ENCODE measurements at regions not wholly inside any gene's neighbourhood (a gene's known extent, or its start where the extent isn't known, plus 50 kb on each side); places are given as distances from the start of the nearest gene placed in this dataset.

DNA sequence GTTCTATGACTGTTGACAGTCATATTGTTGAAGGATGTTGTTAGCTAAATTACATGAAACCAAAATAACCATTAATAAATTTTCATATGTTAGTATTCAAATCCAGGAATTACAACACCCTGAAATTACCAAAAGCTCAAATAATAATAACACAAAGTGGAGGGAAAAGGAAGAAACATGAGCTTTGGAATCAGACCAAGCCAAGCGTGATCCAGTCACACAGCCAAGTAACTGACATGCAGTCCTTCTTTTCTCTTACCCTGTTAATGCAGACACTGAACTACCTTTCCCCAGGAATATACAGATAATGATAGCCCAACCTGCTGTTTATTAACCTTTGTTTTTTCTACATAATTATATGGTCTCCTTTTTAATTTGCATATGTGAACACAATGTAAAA lies 130.2 kb downstream of the HS3ST1 start:
- DNase-seq (ENCODE audit: low read depth, low spot score) = no peak
- no peaks in the 10 kb centered on the region for H3K27me3 ChIP-seq (ENCODE audit: insufficient read depth, insufficient read length)
- H3K4me1 ChIP-seq (ENCODE audit: insufficient read depth, insufficient read length) = no peaks in the 10 kb centered on the region

DNA sequence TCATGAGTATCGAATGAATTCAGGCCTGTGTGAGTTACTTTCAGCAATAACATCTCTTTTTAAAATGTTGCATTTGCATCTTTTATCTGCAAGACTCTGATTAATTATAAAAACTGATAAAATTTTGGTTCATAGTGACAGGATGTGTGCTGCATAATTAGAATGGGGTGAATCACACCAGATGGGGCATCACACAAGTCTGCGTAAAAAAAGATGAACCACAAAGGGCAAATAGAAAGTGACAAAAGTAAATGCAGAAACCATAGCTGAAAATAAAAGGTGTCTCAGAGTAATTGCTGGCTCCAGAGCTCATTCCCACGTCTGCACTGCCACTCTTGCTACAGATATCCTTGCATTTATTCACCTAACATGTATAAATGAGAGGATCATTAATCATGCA lies 131.1 kb downstream of the HS3ST1 start:
- Histone ChIP-seq H3K27me3 (ENCODE audit: insufficient read depth, insufficient read length) (no peaks in the 10 kb centered on the region), H3K36me3 (ENCODE audit: insufficient read depth, insufficient read length, low read length) (no peaks in the 10 kb centered on the region), H3K9ac (ENCODE audit: insufficient read length, low read depth) (no peak overlapping the region), H3K4me1 (ENCODE audit: insufficient read depth, insufficient read length) (no peaks in the 10 kb centered on the region), H3K4me3 (ENCODE audit: insufficient read length, low read depth) (no peak overlapping the region), H3K9me3 (ENCODE audit: insufficient read depth, low read length) (no peaks in the 10 kb centered on the region)
- DNase-seq (ENCODE audit: low read depth, low spot score) = no peak
- no peak for TF ChIP-seq ZNF274 (IDR thresholded peaks at IDR 0.05; ENCODE audit: low read depth, low read length)
- TF ChIP-seq SUZ12 (IDR thresholded peaks at IDR 0.05; ENCODE audit: extremely low read depth, insufficient read depth, insufficient read length) = no peak
- no peak for TF ChIP-seq YY1 (IDR thresholded peaks at IDR 0.05; ENCODE audit: insufficient read depth, insufficient read length)

More for the DNA sequence above, 130.2 kb downstream of the HS3ST1 start:
- Histone ChIP-seq H3K9me3 (ENCODE audit: insufficient read depth, low read length) (no peaks in the 10 kb centered on the region), H3K4me3 (ENCODE audit: insufficient read length, low read depth) (no peak overlapping the region), H3K9ac (ENCODE audit: insufficient read length, low read depth) (no peak overlapping the region), H3K36me3 (ENCODE audit: insufficient read depth, insufficient read length, low read length) (no peaks in the 10 kb centered on the region)
- no peak for TF ChIP-seq YY1 (IDR thresholded peaks at IDR 0.05; ENCODE audit: insufficient read depth, insufficient read length)
- no peak for TF ChIP-seq SUZ12 (IDR thresholded peaks at IDR 0.05; ENCODE audit: extremely low read depth, insufficient read depth, insufficient read length)
- TF ChIP-seq ZNF274 (IDR thresholded peaks at IDR 0.05; ENCODE audit: low read depth, low read length) = no peak

DNA sequence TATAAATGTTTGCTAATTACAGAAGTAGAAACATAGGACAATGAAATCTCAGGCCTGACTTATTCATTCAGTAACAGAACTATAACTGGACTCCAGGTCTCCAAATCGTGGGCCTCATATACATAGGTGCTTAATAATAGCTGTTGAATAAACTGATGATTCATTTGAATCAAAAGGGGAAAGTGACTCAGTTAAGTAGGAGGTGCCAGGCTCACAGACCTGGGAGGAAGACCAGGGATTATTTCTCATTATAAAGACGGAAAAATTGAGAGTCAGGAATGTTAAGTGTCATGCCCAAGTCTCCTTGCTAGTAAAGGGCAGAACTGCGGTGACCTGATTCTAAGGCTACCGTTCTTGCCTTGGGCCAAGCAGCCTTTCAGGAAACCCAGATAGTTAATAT lies 131.5 kb downstream of the HS3ST1 start:
- no peaks in the 10 kb centered on the region for H3K4me1 ChIP-seq (ENCODE audit: insufficient read depth, insufficient read length)
- TF ChIP-seq SUZ12 (IDR thresholded peaks at IDR 0.05; ENCODE audit: extremely low read depth, insufficient read depth, insufficient read length) = no peak
- no peak for TF ChIP-seq YY1 (IDR thresholded peaks at IDR 0.05; ENCODE audit: insufficient read depth, insufficient read length)
- no peak for TF ChIP-seq ZNF274 (IDR thresholded peaks at IDR 0.05; ENCODE audit: low read depth, low read length)
- no peak overlapping the region for H3K4me3 ChIP-seq (ENCODE audit: insufficient read length, low read depth)
- DNase-seq (ENCODE audit: low read depth, low spot score) = no peak
- no peaks in the 10 kb centered on the region for H3K9me3 ChIP-seq (ENCODE audit: insufficient read depth, low read length)
- H3K27me3 ChIP-seq (ENCODE audit: insufficient read depth, insufficient read length) = no peaks in the 10 kb centered on the region
- H3K36me3 ChIP-seq (ENCODE audit: insufficient read depth, insufficient read length, low read length) = no peaks in the 10 kb centered on the region
- H3K9ac ChIP-seq (ENCODE audit: insufficient read length, low read depth) = no peak overlapping the region

DNA sequence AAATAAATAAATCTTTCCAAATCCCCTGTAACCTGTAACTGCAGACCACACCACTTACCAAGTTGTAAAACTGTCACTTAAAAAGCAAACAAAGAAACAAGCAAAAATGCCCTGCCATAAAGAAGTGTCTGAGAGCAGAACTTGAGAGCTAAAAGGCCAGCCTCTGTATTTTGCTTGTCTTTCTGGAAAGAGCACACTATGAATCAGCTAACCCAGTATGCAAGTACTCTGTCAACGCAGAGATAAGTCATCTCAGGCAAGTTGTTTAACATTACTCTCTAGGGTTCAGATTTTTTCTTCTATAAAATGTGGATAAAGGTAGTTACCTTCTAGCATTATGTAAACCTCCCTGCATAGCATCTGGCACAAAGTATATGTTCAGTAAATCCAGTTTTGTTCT lies 134.8 kb downstream of the HS3ST1 start:
- no peaks in the 10 kb centered on the region for H3K4me1 ChIP-seq (ENCODE audit: insufficient read depth, insufficient read length)
- no peak for TF ChIP-seq YY1 (IDR thresholded peaks at IDR 0.05; ENCODE audit: insufficient read depth, insufficient read length)
- no peak for TF ChIP-seq ZNF274 (IDR thresholded peaks at IDR 0.05; ENCODE audit: low read depth, low read length)
- no peak for TF ChIP-seq SUZ12 (IDR thresholded peaks at IDR 0.05; ENCODE audit: extremely low read depth, insufficient read depth, insufficient read length)
- H3K27me3 ChIP-seq (ENCODE audit: insufficient read depth, insufficient read length) = no peaks in the 10 kb centered on the region
- no peak overlapping the region for H3K4me3 ChIP-seq (ENCODE audit: insufficient read length, low read depth)
- H3K9ac ChIP-seq (ENCODE audit: insufficient read length, low read depth) = no peak overlapping the region
- H3K9me3 ChIP-seq (ENCODE audit: insufficient read depth, low read length) = no peaks in the 10 kb centered on the region
- DNase-seq (ENCODE audit: low read depth, low spot score) = no peak
- H3K36me3 ChIP-seq (ENCODE audit: insufficient read depth, insufficient read length, low read length) = no peaks in the 10 kb centered on the region

DNA sequence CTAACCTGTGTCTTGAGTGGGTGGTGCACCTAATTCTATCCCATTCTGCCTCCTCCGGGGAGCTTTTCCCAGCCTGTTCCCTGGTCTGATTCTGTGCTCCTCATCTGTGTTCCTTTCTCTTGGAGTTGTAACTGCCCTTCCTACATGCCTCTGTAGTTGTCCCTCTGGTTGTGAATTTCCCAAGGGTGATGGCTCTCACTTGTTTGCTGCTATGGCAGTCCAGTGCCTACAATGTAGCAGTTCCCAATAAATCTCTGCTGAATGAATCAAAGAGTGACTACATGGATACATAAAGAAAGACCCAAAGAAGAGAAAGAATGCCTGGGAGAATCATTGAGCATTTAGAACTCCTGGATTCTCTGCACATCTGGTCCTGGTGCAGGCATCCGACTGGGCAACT lies 141.6 kb downstream of the HS3ST1 start:
- H3K4me1 ChIP-seq (ENCODE audit: insufficient read depth, insufficient read length) = no peaks in the 10 kb centered on the region
- TF ChIP-seq ZNF274 (IDR thresholded peaks at IDR 0.05; ENCODE audit: low read depth, low read length) = no peak
- TF ChIP-seq YY1 (IDR thresholded peaks at IDR 0.05; ENCODE audit: insufficient read depth, insufficient read length) = no peak
- TF ChIP-seq SUZ12 (IDR thresholded peaks at IDR 0.05; ENCODE audit: extremely low read depth, insufficient read depth, insufficient read length) = no peak
- no peaks in the 10 kb centered on the region for H3K36me3 ChIP-seq (ENCODE audit: insufficient read depth, insufficient read length, low read length)
- H3K4me3 ChIP-seq (ENCODE audit: insufficient read length, low read depth) = no peak overlapping the region
- no peak overlapping the region for H3K9ac ChIP-seq (ENCODE audit: insufficient read length, low read depth)
- H3K27me3 ChIP-seq (ENCODE audit: insufficient read depth, insufficient read length) = no peaks in the 10 kb centered on the region
- no peak for DNase-seq (ENCODE audit: low read depth, low spot score)
- H3K9me3 ChIP-seq (ENCODE audit: insufficient read depth, low read length) = peaks cover 18% of the 10 kb centered on the region

DNA sequence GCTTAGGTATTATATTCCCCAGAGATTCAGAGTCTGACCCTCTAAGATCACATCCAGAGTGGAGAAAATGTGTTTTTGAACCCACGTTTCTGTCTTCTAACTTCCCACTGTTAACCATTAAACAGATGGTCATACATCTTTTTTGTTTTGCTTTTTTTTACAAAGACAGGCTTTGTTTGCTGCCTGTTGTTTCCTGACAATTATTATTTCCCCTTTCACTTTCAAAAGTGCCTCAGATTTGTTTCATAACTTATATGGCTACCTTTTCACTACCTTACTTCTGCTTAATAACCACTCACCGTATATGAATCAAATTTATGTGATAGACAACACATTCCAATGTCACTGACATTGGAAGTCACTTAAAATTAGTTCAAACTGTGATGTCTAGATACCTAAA lies 142.2 kb downstream of the HS3ST1 start:
- H3K36me3 ChIP-seq (ENCODE audit: insufficient read depth, insufficient read length, low read length) = no peaks in the 10 kb centered on the region
- H3K4me3 ChIP-seq (ENCODE audit: insufficient read length, low read depth) = no peak overlapping the region
- no peak for DNase-seq (ENCODE audit: low read depth, low spot score)
- H3K27me3 ChIP-seq (ENCODE audit: insufficient read depth, insufficient read length) = no peaks in the 10 kb centered on the region
- no peak overlapping the region for H3K9ac ChIP-seq (ENCODE audit: insufficient read length, low read depth)
- H3K4me1 ChIP-seq (ENCODE audit: insufficient read depth, insufficient read length) = no peaks in the 10 kb centered on the region
- TF ChIP-seq ZNF274 (IDR thresholded peaks at IDR 0.05; ENCODE audit: low read depth, low read length) (no peak), YY1 (IDR thresholded peaks at IDR 0.05; ENCODE audit: insufficient read depth, insufficient read length) (no peak), SUZ12 (IDR thresholded peaks at IDR 0.05; ENCODE audit: extremely low read depth, insufficient read depth, insufficient read length) (no peak)
- H3K9me3 ChIP-seq (ENCODE audit: insufficient read depth, low read length) = peaks cover 18% of the 10 kb centered on the region

DNA sequence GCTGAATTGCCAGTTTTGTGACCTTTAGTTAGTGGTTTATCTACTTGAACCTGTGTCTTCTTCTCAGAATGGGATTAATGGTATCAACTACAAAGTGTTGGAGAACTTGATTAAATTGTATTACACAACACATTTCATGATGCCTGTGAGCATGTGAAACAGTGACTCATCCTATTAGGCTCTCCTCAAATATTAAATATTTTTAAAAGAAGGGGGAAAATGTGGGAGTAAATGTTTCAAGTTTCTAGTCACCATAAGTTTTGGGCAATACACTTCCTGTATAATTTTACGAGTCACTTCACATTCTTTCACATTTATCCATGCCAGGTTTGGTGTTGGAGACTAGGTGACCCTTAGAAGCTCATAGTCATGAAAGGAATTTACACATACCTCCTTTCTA lies 147.0 kb downstream of the HS3ST1 start:
- no peak for DNase-seq (ENCODE audit: low read depth, low spot score)
- no peaks in the 10 kb centered on the region for H3K27me3 ChIP-seq (ENCODE audit: insufficient read depth, insufficient read length)
- TF ChIP-seq SUZ12 (IDR thresholded peaks at IDR 0.05; ENCODE audit: extremely low read depth, insufficient read depth, insufficient read length) (no peak), YY1 (IDR thresholded peaks at IDR 0.05; ENCODE audit: insufficient read depth, insufficient read length) (no peak), ZNF274 (IDR thresholded peaks at IDR 0.05; ENCODE audit: low read depth, low read length) (no peak)
- H3K9ac ChIP-seq (ENCODE audit: insufficient read length, low read depth) = no peak overlapping the region
- peaks cover 18% of the 10 kb centered on the region for H3K9me3 ChIP-seq (ENCODE audit: insufficient read depth, low read length)
- H3K4me1 ChIP-seq (ENCODE audit: insufficient read depth, insufficient read length) = no peaks in the 10 kb centered on the region
- no peak overlapping the region for H3K4me3 ChIP-seq (ENCODE audit: insufficient read length, low read depth)
- no peaks in the 10 kb centered on the region for H3K36me3 ChIP-seq (ENCODE audit: insufficient read depth, insufficient read length, low read length)

Measured in NT2/D1 (cell line).